ENCODE measurements at regions not wholly inside any gene's neighbourhood (a gene's known extent, or its start where the extent isn't known, plus 50 kb on each side); places are given as distances from the start of the nearest gene placed in this dataset.
"Not testable (repeated sequence)": the region's sequence is repeated elsewhere in the genome, so short reads cannot be mapped to it uniquely, and the experiment has no call there.

- TF ChIP-seq REST (IDR thresholded peaks at IDR 0.05; ENCODE audit: low read depth): no peak
- no peak for TF ChIP-seq YY1 (IDR thresholded peaks at IDR 0.05; ENCODE audit: extremely low read depth, insufficient replicate concordance, low read depth, low read length)
- no peak for TF ChIP-seq POLR2A (IDR thresholded peaks at IDR 0.05; ENCODE audit: borderline replicate concordance, extremely low read depth, insufficient read depth, insufficient read length)
- TF ChIP-seq POLR2AphosphoS5 (IDR thresholded peaks at IDR 0.05; ENCODE audit: low read depth, low read length): no peak
- TF ChIP-seq ELF1 (IDR thresholded peaks at IDR 0.05; ENCODE audit: borderline replicate concordance, low read depth): no peak
Observed at GRCh38 chr12:33044447-33044846, 147.9 kb upstream of the PKP2 start (continued).

DNA sequence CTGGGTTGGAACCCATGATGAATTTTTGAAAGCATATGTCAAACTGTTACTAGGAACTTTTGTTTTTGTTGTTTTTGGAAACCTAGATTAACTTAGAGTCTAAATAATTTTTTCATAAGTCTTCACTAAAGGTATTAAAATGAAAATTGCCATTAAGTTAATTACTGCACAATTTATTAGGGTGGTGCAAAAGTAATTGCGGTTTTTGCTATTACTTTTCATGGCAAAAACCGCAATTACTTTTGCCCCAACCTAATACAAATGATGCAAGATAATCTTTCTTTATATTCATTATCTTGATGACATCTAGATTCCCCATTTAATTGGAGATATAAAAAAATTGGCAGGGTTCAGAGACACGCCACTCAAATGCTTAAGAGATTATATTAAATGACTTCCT is 145.0 kb upstream of the PKP2 start:
- no TSS peak for BruUV-seq (replicated peaks)
- no peaks in the 10 kb centered on the region for H3K9me2 ChIP-seq (ENCODE audit: insufficient read depth)
- H3K4me2 ChIP-seq (ENCODE audit: low read length): no peak overlapping the region
- no peaks in the 10 kb centered on the region for H4K20me1 ChIP-seq (ENCODE audit: insufficient read depth)
- POLR2A ChIA-PET: no interaction called here
- no peak overlapping the region for H3K27ac ChIP-seq (ENCODE audit: low read depth, low read length)
- H3K79me2 ChIP-seq (ENCODE audit: insufficient read depth, low read length): no peaks in the 10 kb centered on the region
- DNase-seq (ENCODE audit: low read depth, low spot score) (no peak), ATAC-seq (no peak)
- H3K4me1 ChIP-seq (ENCODE audit: control insufficient read depth in 1 of 2, insufficient read depth in 2 of 2, low read length in 2 of 2): no peaks in the 10 kb centered on the region
- CTCF ChIA-PET: no interaction called here
- no peaks in the 10 kb centered on the region for H3K9me3 ChIP-seq (ENCODE audit: control insufficient read depth in 1 of 2, insufficient read depth in 1 of 2, low read depth in 1 of 2, low read length in 2 of 2)
- no peak overlapping the region for H3K9ac ChIP-seq (ENCODE audit: low read length)
- H3K4me3 ChIP-seq (replicated peaks in 1 of 2; ENCODE audit: low read depth in 1 of 2, low read length in 2 of 2): no peak overlapping the region
- RAD21 ChIA-PET (ENCODE audit: low non-redundant PET in 1 of 2, low total read pairs in 2 of 2, uncharacterized antibody in 2 of 2, unreplicated experiment in 2 of 2): no interaction called here
- intact Hi-C loops (cut with micrococcal nuclease): loop anchor here (5.0 kb wide), 1 partner anchor 39 kb away; no protein-coding TSS in a partner anchor
- H2AFZ ChIP-seq (ENCODE audit: low read depth, low read length, poor library complexity, severe bottlenecking): no peak overlapping the region
- TF ChIP-seq, protein P1, sequence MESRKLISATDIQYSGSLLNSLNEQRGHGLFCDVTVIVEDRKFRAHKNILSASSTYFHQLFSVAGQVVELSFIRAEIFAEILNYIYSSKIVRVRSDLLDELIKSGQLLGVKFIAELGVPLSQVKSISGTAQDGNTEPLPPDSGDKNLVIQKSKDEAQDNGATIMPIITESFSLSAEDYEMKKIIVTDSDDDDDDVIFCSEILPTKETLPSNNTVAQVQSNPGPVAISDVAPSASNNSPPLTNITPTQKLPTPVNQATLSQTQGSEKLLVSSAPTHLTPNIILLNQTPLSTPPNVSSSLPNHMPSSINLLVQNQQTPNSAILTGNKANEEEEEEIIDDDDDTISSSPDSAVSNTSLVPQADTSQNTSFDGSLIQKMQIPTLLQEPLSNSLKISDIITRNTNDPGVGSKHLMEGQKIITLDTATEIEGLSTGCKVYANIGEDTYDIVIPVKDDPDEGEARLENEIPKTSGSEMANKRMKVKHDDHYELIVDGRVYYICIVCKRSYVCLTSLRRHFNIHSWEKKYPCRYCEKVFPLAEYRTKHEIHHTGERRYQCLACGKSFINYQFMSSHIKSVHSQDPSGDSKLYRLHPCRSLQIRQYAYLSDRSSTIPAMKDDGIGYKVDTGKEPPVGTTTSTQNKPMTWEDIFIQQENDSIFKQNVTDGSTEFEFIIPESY (IDR thresholded peaks at IDR 0.05; ENCODE audit: extremely low read depth, insufficient replicate concordance, low read length): no peak
- no peak for TF ChIP-seq EGR1 (IDR thresholded peaks at IDR 0.05; ENCODE audit: low read depth)
- no peaks in the 10 kb centered on the region for H3K36me3 ChIP-seq (ENCODE audit: control insufficient read depth in 1 of 2, insufficient read depth in 2 of 2, low read length in 2 of 2)
- no peaks in the 10 kb centered on the region for H3K27me3 ChIP-seq (ENCODE audit: insufficient read depth, low read length)

DNA sequence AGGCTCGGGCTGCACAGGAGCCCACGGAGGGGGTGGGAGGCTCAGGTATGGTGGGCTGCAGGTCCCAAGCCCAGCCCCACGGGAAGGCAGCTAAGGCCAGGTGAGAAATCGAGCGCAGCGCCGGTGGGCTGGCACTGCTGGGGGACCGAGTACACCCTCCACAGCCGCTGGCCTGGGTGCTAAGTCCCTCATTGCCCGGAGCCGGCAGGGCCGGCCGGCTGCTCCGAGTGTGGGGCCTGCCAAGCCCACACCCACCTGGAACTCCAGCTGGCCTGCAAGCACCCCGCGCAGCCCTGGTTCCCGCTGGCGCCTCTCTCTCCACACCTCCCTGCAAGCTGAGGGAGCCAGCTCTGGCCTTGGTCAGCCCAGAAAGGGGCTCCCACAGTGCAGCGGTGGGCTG is 137.4 kb upstream of the PKP2 start:
- H3K27me3 ChIP-seq (ENCODE audit: insufficient read depth, low read length); CTCF ChIA-PET; H3K9ac ChIP-seq (ENCODE audit: low read length); intact Hi-C loops (cut with micrococcal nuclease); H4K20me1 ChIP-seq (ENCODE audit: insufficient read depth); H3K4me3 ChIP-seq (replicated peaks in 1 of 2; ENCODE audit: low read depth in 1 of 2, low read length in 2 of 2); ATAC-seq; DNase-seq (ENCODE audit: low read depth, low spot score); H3K79me2 ChIP-seq (ENCODE audit: insufficient read depth, low read length); BruUV-seq (replicated peaks); H3K9me3 ChIP-seq (ENCODE audit: control insufficient read depth in 1 of 2, insufficient read depth in 1 of 2, low read depth in 1 of 2, low read length in 2 of 2); H2AFZ ChIP-seq (ENCODE audit: low read depth, low read length, poor library complexity, severe bottlenecking); H3K4me1 ChIP-seq (ENCODE audit: control insufficient read depth in 1 of 2, insufficient read depth in 2 of 2, low read length in 2 of 2); H3K4me2 ChIP-seq (ENCODE audit: low read length); H3K36me3 ChIP-seq (ENCODE audit: control insufficient read depth in 1 of 2, insufficient read depth in 2 of 2, low read length in 2 of 2); H3K9me2 ChIP-seq (ENCODE audit: insufficient read depth); RAD21 ChIA-PET (ENCODE audit: low non-redundant PET in 1 of 2, low total read pairs in 2 of 2, uncharacterized antibody in 2 of 2, unreplicated experiment in 2 of 2); POLR2A ChIA-PET; H3K27ac ChIP-seq (ENCODE audit: low read depth, low read length): not testable (repeated sequence)
